A549 (cell line): ENCODE measurements at regions not wholly inside any gene's neighbourhood (a gene's known extent, or its start where the extent isn't known, plus 50 kb on each side); places are given as distances from the start of the nearest gene placed in this dataset.

Source experiments
- CEBPB ChIP-seq, 2 experiments: fragments of >200 bp in 1 of 2; sonication (Bioruptor Twin) in 1 of 2; formaldehyde crosslinking in 1 of 2; IDR thresholded peaks; 2 replicates each; pipeline ENCODE4 v1.6.1; 2012 to 2016
- EP300 ChIP-seq, 2 experiments: fragments of >200 bp; sonication (Bioruptor Twin); formaldehyde crosslinking; IDR thresholded peaks; 2 replicates in 1 of 2; 3 replicates in 1 of 2; pipeline ENCODE4 v1.6.1; 2016 to 2017
- ESRRA ChIP-seq: fragments of 150-350 bp; IDR thresholded peaks from 2 replicates; pipeline ENCODE4 v1.6.1; 2014; ENCODE audit warnings: mild to moderate bottlenecking, low read length, borderline replicate concordance
- HOXB13 ChIP-seq: fragments of 250-450 bp; sonication (Bioruptor Pico); IDR thresholded peaks from 2 replicates; pipeline ENCODE4 v1.5.0; 2020; ENCODE audit warnings: low read depth, mild to moderate bottlenecking, moderate library complexity
- POLR2A ChIP-seq: IDR thresholded peaks from 2 replicates; pipeline ENCODE4 v1.6.1; 2012; ENCODE audit warnings: mild to moderate bottlenecking, low read length
- RAD21 ChIP-seq, 2 experiments: fragments of >200 bp in 1 of 2; sonication (Bioruptor Twin) in 1 of 2; formaldehyde crosslinking in 1 of 2; IDR thresholded peaks in 1 of 2; conservative IDR thresholded peaks in 1 of 2; 2 replicates in 1 of 2; 3 replicates in 1 of 2; pipeline ENCODE4 v1.6.1; 2012 to 2018; ENCODE audit warnings: inconsistent platforms in 1 of 2
- RCOR1 ChIP-seq: fragments of 150-350 bp; IDR thresholded peaks from 2 replicates; pipeline ENCODE4 v1.6.1; 2014; ENCODE audit warnings: antibody characterized with exemption, low read length, low read depth
- ZFP36 ChIP-seq: fragments of 450-650 bp; IDR thresholded peaks from 2 replicates; pipeline ENCODE4 v1.6.1; 2014; ENCODE audit warnings: borderline replicate concordance; ENCODE audit not compliant: partially characterized antibody
- TF ChIP-seq, protein P1 (sequence below): fragments of >200 bp; sonication (Bioruptor Twin); formaldehyde crosslinking; IDR thresholded peaks from 3 replicates; pipeline ENCODE4 v1.6.1; 2016
- TF ChIP-seq, protein P2 (sequence below): fragments of >200 bp; sonication (Bioruptor Twin); formaldehyde crosslinking; IDR thresholded peaks from 3 replicates; pipeline ENCODE4 v1.5.1; 2016
- TF ChIP-seq, protein P3 (sequence below): IDR thresholded peaks from 2 replicates; pipeline ENCODE4 v1.6.1; 2012
- TF ChIP-seq, protein P4 (sequence below): fragments of 200-600 bp; sonication (generic); IDR thresholded peaks from 2 replicates; pipeline ENCODE4 v1.6.1; 2016; ENCODE audit warnings: antibody characterized with exemption, mild to moderate bottlenecking, moderate library complexity
- TF ChIP-seq, protein P5 (sequence below): fragments of 150-350 bp; IDR thresholded peaks from 2 replicates; pipeline ENCODE4 v1.6.1; 2014; ENCODE audit warnings: low read depth, mild to moderate bottlenecking, low read length

DNA sequence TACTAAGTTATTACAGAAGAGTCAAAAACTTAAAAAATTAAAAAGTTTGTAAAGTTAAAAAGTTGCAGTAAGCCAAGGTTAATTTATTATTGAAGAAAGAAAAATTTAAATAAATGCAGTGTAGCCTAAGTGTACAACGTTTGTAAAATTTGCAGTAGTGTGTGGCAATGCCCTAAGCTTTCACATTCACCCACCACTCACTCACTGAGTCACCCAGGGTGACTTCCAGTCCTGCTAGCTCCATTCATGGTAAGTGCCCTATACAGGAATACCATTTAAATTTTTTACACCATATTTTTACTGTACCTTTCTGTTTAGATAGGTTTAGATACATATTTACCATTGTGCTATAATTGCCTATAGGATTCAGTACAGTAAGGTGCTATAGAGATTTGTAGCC lies 88.6 kb downstream of the CTH start:
- TF ChIP-seq CEBPB (IDR thresholded peaks at IDR 0.05), result no peak
- TF ChIP-seq, protein P1, sequence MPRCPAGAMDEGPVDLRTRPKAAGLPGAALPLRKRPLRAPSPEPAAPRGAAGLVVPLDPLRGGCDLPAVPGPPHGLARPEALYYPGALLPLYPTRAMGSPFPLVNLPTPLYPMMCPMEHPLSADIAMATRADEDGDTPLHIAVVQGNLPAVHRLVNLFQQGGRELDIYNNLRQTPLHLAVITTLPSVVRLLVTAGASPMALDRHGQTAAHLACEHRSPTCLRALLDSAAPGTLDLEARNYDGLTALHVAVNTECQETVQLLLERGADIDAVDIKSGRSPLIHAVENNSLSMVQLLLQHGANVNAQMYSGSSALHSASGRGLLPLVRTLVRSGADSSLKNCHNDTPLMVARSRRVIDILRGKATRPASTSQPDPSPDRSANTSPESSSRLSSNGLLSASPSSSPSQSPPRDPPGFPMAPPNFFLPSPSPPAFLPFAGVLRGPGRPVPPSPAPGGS, result no peak
- no peak for TF ChIP-seq RCOR1
- no peak for TF ChIP-seq HOXB13 (CRISPR knock-in tag)
- TF ChIP-seq, protein P2, sequence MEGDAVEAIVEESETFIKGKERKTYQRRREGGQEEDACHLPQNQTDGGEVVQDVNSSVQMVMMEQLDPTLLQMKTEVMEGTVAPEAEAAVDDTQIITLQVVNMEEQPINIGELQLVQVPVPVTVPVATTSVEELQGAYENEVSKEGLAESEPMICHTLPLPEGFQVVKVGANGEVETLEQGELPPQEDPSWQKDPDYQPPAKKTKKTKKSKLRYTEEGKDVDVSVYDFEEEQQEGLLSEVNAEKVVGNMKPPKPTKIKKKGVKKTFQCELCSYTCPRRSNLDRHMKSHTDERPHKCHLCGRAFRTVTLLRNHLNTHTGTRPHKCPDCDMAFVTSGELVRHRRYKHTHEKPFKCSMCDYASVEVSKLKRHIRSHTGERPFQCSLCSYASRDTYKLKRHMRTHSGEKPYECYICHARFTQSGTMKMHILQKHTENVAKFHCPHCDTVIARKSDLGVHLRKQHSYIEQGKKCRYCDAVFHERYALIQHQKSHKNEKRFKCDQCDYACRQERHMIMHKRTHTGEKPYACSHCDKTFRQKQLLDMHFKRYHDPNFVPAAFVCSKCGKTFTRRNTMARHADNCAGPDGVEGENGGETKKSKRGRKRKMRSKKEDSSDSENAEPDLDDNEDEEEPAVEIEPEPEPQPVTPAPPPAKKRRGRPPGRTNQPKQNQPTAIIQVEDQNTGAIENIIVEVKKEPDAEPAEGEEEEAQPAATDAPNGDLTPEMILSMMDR, result no peak
- no peak for TF ChIP-seq POLR2A
- no peak for TF ChIP-seq RAD21 (conservative IDR thresholded peaks at IDR 0.05 in 1 of 2, IDR thresholded peaks at IDR 0.05 in 1 of 2)
- no peak for TF ChIP-seq ESRRA
- TF ChIP-seq, protein P3, sequence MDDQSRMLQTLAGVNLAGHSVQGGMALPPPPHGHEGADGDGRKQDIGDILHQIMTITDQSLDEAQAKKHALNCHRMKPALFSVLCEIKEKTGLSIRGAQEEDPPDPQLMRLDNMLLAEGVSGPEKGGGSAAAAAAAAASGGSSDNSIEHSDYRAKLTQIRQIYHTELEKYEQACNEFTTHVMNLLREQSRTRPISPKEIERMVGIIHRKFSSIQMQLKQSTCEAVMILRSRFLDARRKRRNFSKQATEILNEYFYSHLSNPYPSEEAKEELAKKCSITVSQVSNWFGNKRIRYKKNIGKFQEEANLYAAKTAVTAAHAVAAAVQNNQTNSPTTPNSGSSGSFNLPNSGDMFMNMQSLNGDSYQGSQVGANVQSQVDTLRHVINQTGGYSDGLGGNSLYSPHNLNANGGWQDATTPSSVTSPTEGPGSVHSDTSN, result no peak
- TF ChIP-seq, protein P4, sequence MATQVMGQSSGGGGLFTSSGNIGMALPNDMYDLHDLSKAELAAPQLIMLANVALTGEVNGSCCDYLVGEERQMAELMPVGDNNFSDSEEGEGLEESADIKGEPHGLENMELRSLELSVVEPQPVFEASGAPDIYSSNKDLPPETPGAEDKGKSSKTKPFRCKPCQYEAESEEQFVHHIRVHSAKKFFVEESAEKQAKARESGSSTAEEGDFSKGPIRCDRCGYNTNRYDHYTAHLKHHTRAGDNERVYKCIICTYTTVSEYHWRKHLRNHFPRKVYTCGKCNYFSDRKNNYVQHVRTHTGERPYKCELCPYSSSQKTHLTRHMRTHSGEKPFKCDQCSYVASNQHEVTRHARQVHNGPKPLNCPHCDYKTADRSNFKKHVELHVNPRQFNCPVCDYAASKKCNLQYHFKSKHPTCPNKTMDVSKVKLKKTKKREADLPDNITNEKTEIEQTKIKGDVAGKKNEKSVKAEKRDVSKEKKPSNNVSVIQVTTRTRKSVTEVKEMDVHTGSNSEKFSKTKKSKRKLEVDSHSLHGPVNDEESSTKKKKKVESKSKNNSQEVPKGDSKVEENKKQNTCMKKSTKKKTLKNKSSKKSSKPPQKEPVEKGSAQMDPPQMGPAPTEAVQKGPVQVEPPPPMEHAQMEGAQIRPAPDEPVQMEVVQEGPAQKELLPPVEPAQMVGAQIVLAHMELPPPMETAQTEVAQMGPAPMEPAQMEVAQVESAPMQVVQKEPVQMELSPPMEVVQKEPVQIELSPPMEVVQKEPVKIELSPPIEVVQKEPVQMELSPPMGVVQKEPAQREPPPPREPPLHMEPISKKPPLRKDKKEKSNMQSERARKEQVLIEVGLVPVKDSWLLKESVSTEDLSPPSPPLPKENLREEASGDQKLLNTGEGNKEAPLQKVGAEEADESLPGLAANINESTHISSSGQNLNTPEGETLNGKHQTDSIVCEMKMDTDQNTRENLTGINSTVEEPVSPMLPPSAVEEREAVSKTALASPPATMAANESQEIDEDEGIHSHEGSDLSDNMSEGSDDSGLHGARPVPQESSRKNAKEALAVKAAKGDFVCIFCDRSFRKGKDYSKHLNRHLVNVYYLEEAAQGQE, result no peak
- no peak for TF ChIP-seq EP300 (IDR thresholded peaks at IDR 0.05)
- TF ChIP-seq, protein P5, sequence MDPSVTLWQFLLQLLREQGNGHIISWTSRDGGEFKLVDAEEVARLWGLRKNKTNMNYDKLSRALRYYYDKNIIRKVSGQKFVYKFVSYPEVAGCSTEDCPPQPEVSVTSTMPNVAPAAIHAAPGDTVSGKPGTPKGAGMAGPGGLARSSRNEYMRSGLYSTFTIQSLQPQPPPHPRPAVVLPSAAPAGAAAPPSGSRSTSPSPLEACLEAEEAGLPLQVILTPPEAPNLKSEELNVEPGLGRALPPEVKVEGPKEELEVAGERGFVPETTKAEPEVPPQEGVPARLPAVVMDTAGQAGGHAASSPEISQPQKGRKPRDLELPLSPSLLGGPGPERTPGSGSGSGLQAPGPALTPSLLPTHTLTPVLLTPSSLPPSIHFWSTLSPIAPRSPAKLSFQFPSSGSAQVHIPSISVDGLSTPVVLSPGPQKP, result no peak
- no peak for TF ChIP-seq ZFP36
